ENCODE measurements at regions not wholly inside any gene's neighbourhood (a gene's known extent, or its start where the extent isn't known, plus 50 kb on each side); places are given as distances from the start of the nearest gene placed in this dataset.
A peak's percentile ranks its signal among the peaks of the same experiment; 100 is the strongest.

- Mint-ChIP-seq H3K4me1 (ENCODE audit: unreplicated experiment) (no peaks in the 10 kb centered on the region), H3K27ac (ENCODE audit: unreplicated experiment) (no peak overlapping the region), H3K4me3 (ENCODE audit: unreplicated experiment) (no peak overlapping the region), H3K36me3 (ENCODE audit: low read depth, unreplicated experiment) (no peaks in the 10 kb centered on the region), H3K27me3 (ENCODE audit: unreplicated experiment) (peaks cover 2% of the 10 kb centered on the region), H3K9me3 (ENCODE audit: unreplicated experiment) (no peaks in the 10 kb centered on the region)
- DNase-seq (ENCODE audit: low spot score) = no peak
- no peak for TF ChIP-seq CTCF (IDR thresholded peaks at IDR 0.05; ENCODE audit: unreplicated experiment)
These were observed 55.3 kb upstream of the UFL1 start for GRCh38 chr6:96466147-96466863.

GRCh38 chr6:96467814-96468213, 53.8 kb upstream of the UFL1 start:
- no peaks in the 10 kb centered on the region for H3K27me3 Mint-ChIP-seq (ENCODE audit: unreplicated experiment)
- no peak overlapping the region for H3K4me3 Mint-ChIP-seq (ENCODE audit: unreplicated experiment)
- no peaks in the 10 kb centered on the region for H3K36me3 Mint-ChIP-seq (ENCODE audit: low read depth, unreplicated experiment)
- no peaks in the 10 kb centered on the region for H3K9me3 Mint-ChIP-seq (ENCODE audit: unreplicated experiment)
- no peak overlapping the region for H3K27ac Mint-ChIP-seq (ENCODE audit: unreplicated experiment)
- H3K4me1 Mint-ChIP-seq (ENCODE audit: unreplicated experiment) = no peaks in the 10 kb centered on the region
- TF ChIP-seq CTCF (IDR thresholded peaks at IDR 0.05; ENCODE audit: unreplicated experiment) = no peak
- DNase-seq (ENCODE audit: low spot score) = no peak

- H3K9me3 Mint-ChIP-seq (ENCODE audit: unreplicated experiment) = no peaks in the 10 kb centered on the region
These were observed 53.3 kb upstream of the UFL1 start for GRCh38 chr6:96468281-96468680.

GRCh38 chr6:96468681-96469224, 52.9 kb upstream of the UFL1 start:
- Mint-ChIP-seq H3K27me3 (ENCODE audit: unreplicated experiment) (no peaks in the 10 kb centered on the region), H3K9me3 (ENCODE audit: unreplicated experiment) (no peaks in the 10 kb centered on the region), H3K27ac (ENCODE audit: unreplicated experiment) (no peak overlapping the region), H3K36me3 (ENCODE audit: low read depth, unreplicated experiment) (no peaks in the 10 kb centered on the region), H3K4me1 (ENCODE audit: unreplicated experiment) (no peaks in the 10 kb centered on the region), H3K4me3 (ENCODE audit: unreplicated experiment) (no peak overlapping the region)
- DNase-seq (ENCODE audit: low spot score) = no peak
- peak; percentile 18 for TF ChIP-seq CTCF (IDR thresholded peaks at IDR 0.05; ENCODE audit: unreplicated experiment)

More at GRCh38 chr6:96468281-96468680, 53.3 kb upstream of the UFL1 start:
- no peak for DNase-seq (ENCODE audit: low spot score)
- H3K36me3 Mint-ChIP-seq (ENCODE audit: low read depth, unreplicated experiment) = no peaks in the 10 kb centered on the region
- H3K4me1 Mint-ChIP-seq (ENCODE audit: unreplicated experiment) = no peaks in the 10 kb centered on the region
- no peaks in the 10 kb centered on the region for H3K27me3 Mint-ChIP-seq (ENCODE audit: unreplicated experiment)
- H3K27ac Mint-ChIP-seq (ENCODE audit: unreplicated experiment) = no peak overlapping the region
- no peak overlapping the region for H3K4me3 Mint-ChIP-seq (ENCODE audit: unreplicated experiment)
- no peak for TF ChIP-seq CTCF (IDR thresholded peaks at IDR 0.05; ENCODE audit: unreplicated experiment)

- no peaks in the 10 kb centered on the region for H3K9me3 Mint-ChIP-seq (ENCODE audit: unreplicated experiment)
- no peaks in the 10 kb centered on the region for H3K4me1 Mint-ChIP-seq (ENCODE audit: unreplicated experiment)
- no peak overlapping the region for H3K4me3 Mint-ChIP-seq (ENCODE audit: unreplicated experiment)
- no peak overlapping the region for H3K27ac Mint-ChIP-seq (ENCODE audit: unreplicated experiment)
- H3K27me3 Mint-ChIP-seq (ENCODE audit: unreplicated experiment) = no peaks in the 10 kb centered on the region
- DNase-seq (ENCODE audit: low spot score) = no peak
- H3K36me3 Mint-ChIP-seq (ENCODE audit: low read depth, unreplicated experiment) = no peaks in the 10 kb centered on the region
- TF ChIP-seq CTCF (IDR thresholded peaks at IDR 0.05; ENCODE audit: unreplicated experiment) = no peak
These were observed 52.3 kb upstream of the UFL1 start for GRCh38 chr6:96469312-96469711.

Measured in endothelial cell (in vitro differentiated cells).